ENCODE measurements at regions not wholly inside any gene's neighbourhood (a gene's known extent, or its start where the extent isn't known, plus 50 kb on each side); places are given as distances from the start of the nearest gene placed in this dataset.

- peak; percentile 39 for TF ChIP-seq CTCF (IDR thresholded peaks at IDR 0.05; ENCODE audit: partially characterized antibody, unreplicated experiment)
- Mint-ChIP-seq H3K27ac (ENCODE audit: unreplicated experiment) (peak overlapping the region; percentile 49), H3K4me3 (ENCODE audit: unreplicated experiment) (peak overlapping the region; percentile 85), H3K27me3 (ENCODE audit: unreplicated experiment) (peaks cover 7% of the 10 kb centered on the region), H3K9me3 (ENCODE audit: unreplicated experiment) (peaks cover 2% of the 10 kb centered on the region), H3K36me3 (ENCODE audit: unreplicated experiment) (no peaks in the 10 kb centered on the region), H3K4me1 (ENCODE audit: low read depth, unreplicated experiment) (peaks cover 25% of the 10 kb centered on the region)
- no peak for DNase-seq
These were observed 134.6 kb upstream of the BARHL2 start for GRCh38 chr1:90851711-90852050.

DNA sequence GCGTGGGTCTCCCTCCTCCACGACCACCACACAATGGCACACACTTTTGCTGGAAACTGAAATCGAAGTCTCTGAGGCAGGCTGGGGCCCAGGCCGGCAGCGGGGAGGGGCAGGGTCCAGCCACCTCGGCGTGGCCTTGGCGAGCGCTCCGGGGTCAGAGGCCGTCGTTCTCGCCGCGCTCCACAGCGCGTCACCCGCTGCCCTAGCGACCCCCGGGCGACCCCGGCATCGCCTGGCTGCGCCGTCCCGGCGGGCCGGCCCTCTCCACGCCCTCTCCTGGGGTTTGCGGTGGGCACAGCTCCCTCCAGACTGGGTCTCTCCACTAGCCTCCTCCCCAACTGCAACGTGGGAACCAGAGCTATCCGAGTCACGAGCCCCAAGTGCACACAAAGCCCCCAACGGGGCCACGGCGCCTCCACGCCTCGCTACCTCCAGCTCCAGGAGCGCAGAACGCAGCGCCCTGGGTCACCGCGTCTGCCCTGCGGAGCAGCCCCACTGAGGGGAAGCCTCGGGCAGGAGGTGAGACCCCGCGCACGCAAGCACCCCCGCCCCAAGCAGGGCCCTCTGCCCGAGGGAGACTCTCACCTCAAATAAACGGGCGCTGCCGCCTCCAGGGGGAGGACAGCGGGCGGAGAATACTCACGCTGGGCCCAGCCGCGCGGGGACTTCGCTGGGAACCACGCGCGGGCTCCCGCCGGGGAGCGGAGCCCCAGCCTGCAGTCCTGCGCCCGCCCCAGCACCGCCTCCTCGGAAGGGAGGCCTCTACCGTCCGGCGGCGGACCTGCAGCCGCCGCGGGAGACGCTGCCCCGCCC is 134.0 kb upstream of the BARHL2 start:
- H3K4me1 Mint-ChIP-seq (ENCODE audit: low read depth, unreplicated experiment), result peaks cover 20% of the 10 kb centered on the region
- TF ChIP-seq CTCF (IDR thresholded peaks at IDR 0.05; ENCODE audit: partially characterized antibody, unreplicated experiment), result peak; percentile 88
- H3K27me3 Mint-ChIP-seq (ENCODE audit: unreplicated experiment), result peaks cover 7% of the 10 kb centered on the region

DNA sequence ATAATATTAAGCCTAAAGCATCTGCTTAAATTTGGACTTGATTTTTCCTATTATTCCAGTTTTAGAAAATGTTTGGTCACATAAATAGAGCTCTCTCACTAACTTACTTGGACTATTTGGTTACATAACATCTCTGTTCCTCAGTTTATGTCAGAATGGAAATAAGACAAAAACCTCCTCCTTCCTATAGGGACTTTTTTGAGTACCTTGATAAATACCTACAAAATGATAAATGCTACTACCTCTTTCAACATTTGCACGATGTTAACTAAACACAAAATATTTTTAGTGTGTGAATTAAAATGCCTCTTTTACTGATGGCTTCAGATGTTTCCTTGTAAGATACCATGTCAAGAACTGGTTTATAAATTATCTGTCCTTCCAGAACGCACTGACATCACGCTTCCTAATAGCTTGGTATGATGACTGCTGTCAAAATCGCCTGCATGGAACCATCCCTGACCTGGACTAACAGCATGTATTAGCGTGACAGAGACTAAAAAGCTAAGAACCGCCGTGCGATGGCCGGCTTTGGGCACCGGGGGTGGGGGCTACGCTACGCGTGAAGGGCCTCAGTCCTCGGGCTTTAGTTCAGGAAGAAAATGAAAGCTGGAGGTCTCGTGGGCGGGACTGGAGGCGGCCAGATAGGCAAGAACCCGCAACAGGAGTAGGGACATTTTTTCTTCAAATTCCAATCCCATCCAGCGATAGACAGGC is 133.2 kb upstream of the BARHL2 start:
- Mint-ChIP-seq H3K9me3 (ENCODE audit: unreplicated experiment) (no peaks in the 10 kb centered on the region), H3K36me3 (ENCODE audit: unreplicated experiment) (no peaks in the 10 kb centered on the region), H3K27ac (ENCODE audit: unreplicated experiment) (no peak overlapping the region), H3K4me1 (ENCODE audit: low read depth, unreplicated experiment) (peaks cover 14% of the 10 kb centered on the region), H3K27me3 (ENCODE audit: unreplicated experiment) (peaks cover 7% of the 10 kb centered on the region), H3K4me3 (ENCODE audit: unreplicated experiment) (peak overlapping the region; percentile 85)
- DNase-seq, result peak; percentile 39
- TF ChIP-seq CTCF (IDR thresholded peaks at IDR 0.05; ENCODE audit: partially characterized antibody, unreplicated experiment), result no peak

More for the DNA sequence above, 134.0 kb upstream of the BARHL2 start:
- Mint-ChIP-seq H3K4me3 (ENCODE audit: unreplicated experiment) (peak overlapping the region; percentile 85), H3K27ac (ENCODE audit: unreplicated experiment) (no peak overlapping the region), H3K9me3 (ENCODE audit: unreplicated experiment) (no peaks in the 10 kb centered on the region), H3K36me3 (ENCODE audit: unreplicated experiment) (no peaks in the 10 kb centered on the region)
- DNase-seq, result peak; percentile 90

DNA sequence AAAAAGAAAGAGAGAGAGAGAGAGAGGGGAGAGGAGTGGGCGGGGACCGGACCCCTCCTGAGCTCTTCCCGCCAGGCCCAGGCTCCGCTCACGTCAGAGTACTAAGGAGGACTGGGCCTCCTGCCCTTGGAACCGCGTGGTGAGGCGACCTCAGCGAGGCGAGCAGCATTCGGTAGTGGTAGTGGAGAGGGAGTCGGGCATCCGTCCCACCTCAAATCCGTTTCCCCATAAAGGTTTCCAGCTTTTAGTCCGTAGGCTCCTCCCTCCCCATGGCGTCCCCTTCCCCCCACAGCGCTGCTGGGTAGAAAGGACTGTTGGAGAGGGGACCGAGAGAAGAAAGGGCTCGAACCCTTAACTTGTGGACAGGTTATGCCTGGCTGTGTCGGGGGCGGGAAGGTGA is 124.4 kb upstream of the BARHL2 start:
- no peak for DNase-seq
- TF ChIP-seq CTCF (IDR thresholded peaks at IDR 0.05; ENCODE audit: partially characterized antibody, unreplicated experiment), result no peak
- Mint-ChIP-seq H3K4me3 (ENCODE audit: unreplicated experiment) (no peak overlapping the region), H3K4me1 (ENCODE audit: low read depth, unreplicated experiment) (peaks cover 4% of the 10 kb centered on the region), H3K36me3 (ENCODE audit: unreplicated experiment) (peaks cover 4% of the 10 kb centered on the region), H3K27me3 (ENCODE audit: unreplicated experiment) (peaks cover 14% of the 10 kb centered on the region), H3K9me3 (ENCODE audit: unreplicated experiment) (no peaks in the 10 kb centered on the region), H3K27ac (ENCODE audit: unreplicated experiment) (no peak overlapping the region)

DNA sequence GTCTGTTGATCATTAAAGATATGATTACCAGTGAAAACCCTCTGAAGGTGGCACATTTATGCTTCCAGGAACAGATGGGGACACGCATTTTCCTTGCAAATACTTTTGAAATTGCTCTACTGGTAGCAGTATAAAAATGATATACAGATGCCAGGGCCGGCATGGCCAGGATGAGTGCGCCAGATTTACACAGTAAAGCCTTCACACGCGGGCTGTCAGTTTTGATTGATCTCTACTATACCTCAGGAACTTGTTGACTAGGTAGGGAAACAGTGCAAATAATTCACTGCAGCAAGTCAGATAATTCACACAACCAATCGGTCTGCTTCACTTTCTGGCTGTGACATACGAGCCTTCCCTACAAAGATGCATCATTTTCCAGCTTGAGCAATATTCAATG is 123.2 kb upstream of the BARHL2 start:
- Mint-ChIP-seq H3K4me3 (ENCODE audit: unreplicated experiment) (no peak overlapping the region), H3K4me1 (ENCODE audit: low read depth, unreplicated experiment) (peaks cover 4% of the 10 kb centered on the region), H3K9me3 (ENCODE audit: unreplicated experiment) (no peaks in the 10 kb centered on the region), H3K27ac (ENCODE audit: unreplicated experiment) (no peak overlapping the region), H3K27me3 (ENCODE audit: unreplicated experiment) (peaks cover 15% of the 10 kb centered on the region), H3K36me3 (ENCODE audit: unreplicated experiment) (peaks cover 4% of the 10 kb centered on the region)
- TF ChIP-seq CTCF (IDR thresholded peaks at IDR 0.05; ENCODE audit: partially characterized antibody, unreplicated experiment), result no peak
- no peak for DNase-seq
